NB4 (cell line): ENCODE measurements at regions not wholly inside any gene's neighbourhood (a gene's known extent, or its start where the extent isn't known, plus 50 kb on each side); places are given as distances from the start of the nearest gene placed in this dataset.

Experiments used
- DNase-seq: peaks from one replicate; pipeline ENCODE4 v3.0.0; 2010; ENCODE audit warnings: low read depth
- H3K4me3 ChIP-seq: one replicate; pipeline ENCODE4 v1.5.1; 2011; ENCODE audit warnings: mild to moderate bottlenecking, low read depth, low read length, moderate library complexity
- CTCF ChIP-seq: IDR thresholded peaks from one replicate; pipeline ENCODE4 v1.5.1; 2012; ENCODE audit warnings: low read depth, low read length
- MAX ChIP-seq: IDR thresholded peaks from 2 replicates; pipeline ENCODE4 v1.6.1; 2011; ENCODE audit warnings: low read depth, low read length
- MYC ChIP-seq: IDR thresholded peaks from 2 replicates; pipeline ENCODE4 v1.6.1; 2011; ENCODE audit warnings: low read depth, low read length
- POLR2A ChIP-seq: IDR thresholded peaks from 2 replicates; pipeline ENCODE4 v1.6.1; 2011; ENCODE audit warnings: mild to moderate bottlenecking; ENCODE audit not compliant: insufficient read length; ENCODE audit errors: extremely low read depth

- DNase-seq: no peak
- TF ChIP-seq MAX (no peak), MYC (no peak)
These were observed 309.4 kb downstream of the UTRN start for GRCh38 chr6:144594585-144594984.

GRCh38 chr6:144595266-144595665 is 310.1 kb downstream of the UTRN start:
- no peak overlapping the region for H3K4me3 ChIP-seq
- TF ChIP-seq MAX: no peak
- no peak for DNase-seq

More at GRCh38 chr6:144594585-144594984, 309.4 kb downstream of the UTRN start:
- no peak overlapping the region for H3K4me3 ChIP-seq

- TF ChIP-seq MYC (no peak), CTCF (no peak), POLR2A (no peak), MAX (no peak)
- H3K4me3 ChIP-seq: no peak overlapping the region
- no peak for DNase-seq
These were observed 312.4 kb downstream of the UTRN start for GRCh38 chr6:144597511-144597910.

GRCh38 chr6:144599615-144600014 is 314.5 kb downstream of the UTRN start:
- DNase-seq: no peak
- H3K4me3 ChIP-seq: no peak overlapping the region
- no peak for TF ChIP-seq POLR2A
- no peak for TF ChIP-seq MYC
- no peak for TF ChIP-seq MAX
- no peak for TF ChIP-seq CTCF

GRCh38 chr6:144601221-144601620 is 316.1 kb downstream of the UTRN start:
- TF ChIP-seq MYC (no peak), POLR2A (no peak), CTCF (no peak), MAX (no peak)
- no peak for DNase-seq
- H3K4me3 ChIP-seq: no peak overlapping the region

GRCh38 chr6:144602523-144603180 is 317.5 kb downstream of the UTRN start:
- DNase-seq: no peak
- TF ChIP-seq MYC: no peak
- no peak for TF ChIP-seq POLR2A
- no peak for TF ChIP-seq MAX
- no peak for TF ChIP-seq CTCF
- H3K4me3 ChIP-seq: no peak overlapping the region

GRCh38 chr6:144606083-144606482 is 320.9 kb downstream of the UTRN start:
- H3K4me3 ChIP-seq: no peak overlapping the region
- DNase-seq: no peak
- TF ChIP-seq MYC (no peak), POLR2A (no peak), MAX (no peak), CTCF (no peak)
